HG03025 (cell line): ENCODE measurements at regions not wholly inside any gene's neighbourhood (a gene's known extent, or its start where the extent isn't known, plus 50 kb on each side); places are given as distances from the start of the nearest gene placed in this dataset.
"Not testable (repeated sequence)": the region's sequence is repeated elsewhere in the genome, so short reads cannot be mapped to it uniquely, and the experiment has no call there.

Source experiments
- ATAC-seq: cut with Tn5 transposase; IDR thresholded peaks from one replicate; pipeline ENCODE4 v1.9.1; 2021; ENCODE audit warnings: mild to moderate bottlenecking, moderate library complexity; ENCODE audit not compliant: unreplicated experiment, low FRiP score

DNA sequence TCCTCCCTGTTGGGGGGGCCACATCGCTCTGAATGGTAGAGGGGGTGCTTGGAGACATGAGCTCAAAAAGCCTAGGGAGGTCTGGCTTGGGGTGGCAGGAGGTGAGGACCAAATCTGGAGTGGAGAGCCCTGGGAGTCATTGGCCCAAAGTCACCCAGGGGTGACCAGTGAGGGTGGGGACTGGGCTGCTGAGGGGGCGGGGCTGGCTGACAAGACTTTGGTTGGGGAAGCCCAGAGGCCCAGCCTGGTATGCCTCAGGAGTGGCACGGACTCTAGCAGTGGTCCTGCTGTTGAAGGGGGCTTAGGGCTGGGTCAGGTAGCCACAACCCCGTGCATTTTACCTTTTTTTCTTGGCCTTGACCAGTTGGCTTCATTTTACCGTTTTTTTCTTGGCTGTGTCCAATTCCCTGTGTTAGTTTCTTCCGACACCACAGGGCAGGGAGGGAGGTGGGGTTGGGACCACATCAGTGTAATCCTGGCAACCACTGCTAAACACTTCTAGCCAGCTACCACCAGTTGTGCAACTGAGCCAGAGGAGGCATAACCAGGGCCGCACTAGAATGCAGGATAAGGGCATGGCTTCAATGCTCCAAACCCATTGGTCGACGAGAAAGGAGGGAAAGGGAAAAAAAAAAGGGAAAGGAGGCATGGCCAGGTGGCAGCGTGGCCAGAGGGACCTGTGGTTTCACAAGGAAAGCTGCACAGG, 105.3 kb upstream of the C2CD4B start:
- ATAC-seq = no peak

DNA sequence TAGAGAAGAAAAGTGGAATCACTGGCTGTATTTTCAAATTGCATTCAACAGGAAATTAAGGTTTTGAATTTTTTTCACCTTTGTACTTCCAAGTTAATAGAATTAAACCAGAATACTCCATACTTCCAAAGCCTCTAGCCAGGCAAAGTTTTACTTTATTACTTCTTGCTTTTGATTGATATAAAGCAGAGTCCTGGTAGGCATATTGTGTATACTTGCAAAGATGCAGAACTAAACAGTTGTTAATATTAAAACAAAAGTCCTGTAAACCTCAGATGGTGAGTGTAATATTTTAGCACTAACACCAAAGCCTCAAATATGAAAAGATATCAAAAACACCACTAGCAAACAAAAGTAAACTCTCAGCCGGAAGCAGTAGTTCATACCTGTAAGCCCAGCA, 107.2 kb upstream of the C2CD4B start:
- no peak for ATAC-seq

DNA sequence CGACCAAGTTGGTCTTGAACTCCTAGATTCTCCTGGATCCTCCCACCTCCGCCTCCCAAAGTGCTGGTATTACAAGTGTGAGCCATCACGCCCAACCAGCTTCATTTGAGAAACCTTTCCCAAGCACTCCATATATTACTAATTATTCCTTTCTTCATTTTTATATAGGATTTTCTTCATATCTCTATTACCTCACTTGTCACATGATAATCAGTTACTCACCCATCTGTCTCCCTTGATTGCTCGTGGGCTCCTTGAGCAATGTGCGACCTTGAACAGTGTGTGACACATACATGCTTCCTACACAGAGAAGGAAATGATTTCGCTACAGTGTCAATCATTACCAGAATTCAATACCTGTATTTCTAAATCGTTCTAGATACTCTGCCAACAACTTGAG, 110.7 kb upstream of the C2CD4B start:
- ATAC-seq = no peak

- ATAC-seq = no peak
Measured at GRCh38 chr15:62277816-62278394, 112.8 kb upstream of the C2CD4B start.

DNA sequence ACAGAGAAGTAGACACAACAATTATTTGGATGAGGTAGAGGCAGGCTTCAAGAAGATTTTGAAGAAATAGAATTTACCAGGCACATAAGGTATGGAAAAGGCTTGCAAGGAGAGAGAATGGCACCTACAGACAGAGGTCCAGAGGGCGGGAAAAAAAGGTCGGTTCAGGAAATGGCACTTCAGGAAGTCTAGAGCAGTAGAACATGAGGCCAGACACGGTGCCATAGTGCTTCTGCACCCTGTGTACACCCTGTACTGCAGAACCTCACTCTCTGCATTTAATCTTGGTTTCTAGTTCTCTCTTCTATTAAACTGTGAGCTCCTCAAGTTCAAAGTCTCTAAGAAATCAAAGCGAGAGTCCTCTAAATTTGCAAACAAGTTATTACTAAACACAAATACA, 113.4 kb upstream of the C2CD4B start:
- ATAC-seq = no peak

DNA sequence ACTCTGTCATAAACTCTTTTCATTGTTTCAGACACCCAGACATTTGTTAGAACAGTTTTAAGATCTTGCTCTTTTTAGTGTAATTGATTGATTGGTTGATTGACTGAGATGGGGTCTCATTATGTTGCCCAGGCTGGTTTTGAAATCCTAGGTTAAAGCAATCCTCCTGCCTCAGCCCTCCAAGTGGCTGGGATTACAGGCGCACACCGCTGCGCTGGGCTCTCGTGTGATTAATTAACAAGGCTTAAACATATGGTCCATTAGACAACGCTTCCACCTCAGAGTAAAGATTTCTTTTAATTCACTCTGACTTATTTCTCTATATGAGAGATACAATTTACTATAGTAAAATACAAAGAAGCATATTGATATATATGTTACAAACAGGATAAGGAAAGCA, 114.0 kb upstream of the C2CD4B start:
- no peak for ATAC-seq

GRCh38 chr15:62280625-62281024, 115.5 kb upstream of the C2CD4B start:
- no peak for ATAC-seq

DNA sequence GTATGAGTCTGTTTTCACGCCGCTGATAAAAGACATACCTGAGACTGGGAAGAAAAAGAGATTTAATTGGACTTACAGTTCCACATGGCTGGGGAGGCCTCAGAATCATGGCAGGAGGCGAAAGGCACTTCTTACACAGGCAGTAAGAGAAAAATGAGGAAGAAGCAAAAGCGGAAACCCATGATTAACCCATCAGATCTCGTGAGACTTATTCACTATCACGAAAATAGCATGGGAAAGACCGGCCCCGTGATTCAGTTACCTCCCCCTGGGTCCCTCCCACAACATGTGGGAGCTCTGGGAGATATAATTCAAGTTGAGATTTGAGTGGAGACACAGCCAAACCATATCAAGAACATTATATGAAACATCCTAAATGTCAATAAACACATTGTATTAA, 116.7 kb upstream of the C2CD4B start:
- ATAC-seq = not testable (repeated sequence)

DNA sequence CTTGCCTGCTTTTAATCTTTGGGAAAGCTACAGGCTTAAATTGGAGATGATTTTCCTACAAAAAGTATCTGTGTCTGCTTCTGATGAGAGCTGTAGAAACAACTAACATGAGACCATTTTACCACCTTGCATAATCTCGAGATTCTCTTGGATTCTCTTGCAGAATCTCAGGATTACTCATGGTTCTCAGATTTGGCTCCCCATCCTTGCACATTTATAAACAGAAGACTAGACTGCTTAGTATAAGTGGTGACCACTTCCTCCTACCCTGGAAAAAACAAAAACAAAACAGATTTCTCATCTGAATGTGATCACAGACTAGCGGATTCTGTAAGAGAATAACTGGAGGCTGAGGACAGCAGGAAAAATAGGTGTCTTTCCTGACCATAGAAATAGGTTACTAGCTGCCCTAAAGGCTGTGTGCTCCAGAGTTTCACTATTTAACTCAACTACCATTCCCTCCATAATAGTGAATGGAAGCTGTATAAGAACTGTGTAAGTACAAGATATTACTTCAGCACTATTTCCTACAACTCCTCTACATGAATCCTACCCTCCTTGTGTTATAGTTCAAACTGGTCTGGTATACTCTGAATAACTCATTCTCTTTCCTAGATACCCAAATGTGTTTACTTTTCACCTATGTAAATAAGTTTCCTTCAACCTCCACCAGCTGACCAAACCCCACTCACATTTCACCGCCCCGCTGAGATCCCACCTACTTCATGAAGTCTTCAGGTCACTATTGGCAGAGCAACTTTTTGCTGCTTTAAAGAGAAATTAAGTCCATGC, 122.2 kb upstream of the C2CD4B start:
- no peak for ATAC-seq

DNA sequence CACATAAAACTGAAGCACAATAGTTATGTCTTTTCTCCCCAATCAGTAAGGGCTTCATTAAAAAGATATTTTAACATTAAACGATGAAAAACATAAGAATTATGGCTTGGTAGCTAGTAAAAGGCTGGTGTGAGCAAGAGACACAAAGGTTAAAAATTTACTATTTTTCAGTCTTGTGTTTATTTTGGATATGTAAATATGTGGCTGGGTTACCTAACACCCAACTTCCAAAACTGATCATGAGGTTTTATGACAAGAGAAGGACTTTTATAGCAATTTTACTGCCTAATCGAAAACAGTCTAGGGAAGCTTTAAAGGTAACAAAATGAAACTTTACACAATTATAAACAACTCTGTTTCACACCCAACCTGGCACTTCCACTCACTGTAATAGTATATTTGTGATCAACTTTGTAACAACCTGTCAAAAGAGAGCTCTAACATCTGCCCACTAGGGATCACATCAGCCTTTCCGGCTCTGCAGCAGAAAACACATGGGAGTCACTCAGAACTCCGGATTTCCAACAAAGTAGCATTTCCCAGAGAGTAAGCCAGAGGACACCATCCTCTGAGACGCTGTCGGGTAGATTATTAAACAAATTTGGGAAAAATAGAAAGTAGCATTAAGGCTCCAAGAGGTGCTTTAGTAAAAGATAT, 123.4 kb upstream of the C2CD4B start:
- no peak for ATAC-seq

- no peak for ATAC-seq
Measured at GRCh38 chr15:62291262-62291661, 126.2 kb upstream of the C2CD4B start.

- no peak for ATAC-seq
Measured at GRCh38 chr15:62296756-62297507, 131.8 kb upstream of the C2CD4B start.

DNA sequence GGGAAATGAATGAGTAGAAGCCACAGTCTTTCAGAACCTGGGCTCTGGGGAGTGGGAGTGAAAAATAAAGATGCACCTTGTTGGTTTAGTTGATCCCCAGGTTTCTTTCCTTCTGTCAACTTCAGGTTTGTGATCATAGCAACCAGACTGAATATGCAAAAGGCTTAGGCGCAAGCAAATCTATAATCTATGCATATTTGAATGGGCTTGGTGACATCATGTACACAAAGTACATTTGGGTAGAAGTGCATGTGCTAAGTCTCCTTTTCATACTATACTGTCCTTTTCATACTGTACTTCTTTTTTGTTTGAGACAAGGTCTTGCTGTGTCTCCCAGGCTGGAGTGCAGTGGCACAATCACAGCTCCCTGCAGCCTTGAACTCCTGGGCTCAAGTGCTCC, 132.4 kb upstream of the C2CD4B start:
- no peak for ATAC-seq

- no peak for ATAC-seq
Measured at GRCh38 chr15:62297933-62298332, 132.8 kb upstream of the C2CD4B start.

GRCh38 chr15:62298811-62299210, 133.7 kb upstream of the C2CD4B start:
- ATAC-seq = no peak

DNA sequence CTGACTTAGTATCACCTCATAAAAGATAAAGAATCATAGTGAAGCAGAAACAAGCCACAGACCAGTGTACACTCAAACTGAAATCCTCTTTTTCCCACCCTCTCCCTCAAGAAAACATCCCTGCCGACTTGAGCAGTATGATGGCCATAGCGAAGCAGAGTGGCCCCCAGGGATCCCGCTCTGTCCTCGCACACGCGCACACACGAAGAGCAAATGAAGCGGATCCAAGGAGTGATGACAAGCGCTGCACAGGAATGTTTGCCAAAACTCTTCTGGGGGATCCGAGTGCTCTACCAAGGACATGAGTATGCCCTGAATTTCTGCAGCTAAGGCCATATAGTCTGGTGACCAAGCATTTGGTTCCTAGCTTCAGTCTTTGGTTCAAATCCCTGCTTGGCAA, 134.5 kb upstream of the C2CD4B start:
- ATAC-seq = no peak

GRCh38 chr15:62301993-62302675, 137.0 kb upstream of the C2CD4B start:
- ATAC-seq = no peak

DNA sequence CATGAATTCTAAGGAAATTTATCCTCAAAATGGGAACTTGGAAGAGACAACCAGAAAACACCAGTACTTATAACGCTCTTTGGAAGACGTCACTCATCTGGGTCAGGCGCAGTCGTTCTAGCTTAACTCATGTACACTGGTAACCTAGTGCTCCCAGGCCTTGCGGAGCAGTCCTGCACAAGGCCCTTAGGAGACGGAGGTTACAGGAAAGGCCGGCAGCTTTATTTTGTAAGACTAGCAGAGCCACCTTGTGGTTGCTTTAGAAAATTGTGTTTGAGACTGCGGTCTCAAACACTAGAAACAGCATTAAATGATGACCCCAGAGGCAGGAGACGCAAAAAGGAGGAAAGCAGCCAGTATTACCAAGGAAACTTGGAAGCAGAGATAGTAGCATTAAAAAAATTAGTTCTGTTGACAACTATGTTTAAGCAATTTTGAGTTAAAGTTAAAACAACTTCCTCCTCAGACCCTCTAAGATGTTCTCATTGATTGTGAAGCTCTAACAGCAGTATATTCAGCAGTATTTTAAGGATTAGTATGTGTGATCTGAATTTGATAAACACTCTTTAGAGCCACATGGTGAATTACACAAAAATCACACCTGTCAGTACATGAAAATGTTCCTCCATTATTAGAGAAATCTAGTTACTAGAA, 141.9 kb upstream of the C2CD4B start:
- no peak for ATAC-seq

DNA sequence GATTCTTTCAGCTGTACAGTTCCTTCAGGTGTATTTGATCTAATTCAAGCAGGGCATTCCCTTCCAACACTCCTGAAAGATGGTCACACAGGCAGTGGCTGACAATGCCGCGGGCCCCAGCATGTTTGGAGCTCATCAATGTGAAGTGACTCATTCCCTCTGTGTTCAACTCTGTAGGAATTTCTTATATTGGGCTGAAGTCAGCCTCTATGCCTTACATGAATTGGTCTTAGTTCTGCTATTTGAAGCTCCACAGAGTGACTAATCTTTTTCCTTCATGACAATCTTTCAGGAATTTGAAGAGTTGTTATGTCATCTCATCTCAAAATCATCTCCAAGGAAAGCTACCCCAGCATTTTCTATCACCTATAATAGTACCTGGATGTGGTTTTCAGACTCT, 142.5 kb upstream of the C2CD4B start:
- ATAC-seq = no peak
